GM18867 (cell line): ENCODE measurements at regions not wholly inside any gene's neighbourhood (a gene's known extent, or its start where the extent isn't known, plus 50 kb on each side); places are given as distances from the start of the nearest gene placed in this dataset.

Source experiments
- ATAC-seq: cut with Tn5 transposase; IDR thresholded peaks from one replicate; pipeline ENCODE4 v1.9.1; 2021; ENCODE audit warnings: mild to moderate bottlenecking, moderate library complexity; ENCODE audit not compliant: unreplicated experiment

- ATAC-seq, result no peak
Observed at GRCh38 chr2:153043385-153043784, 325.0 kb downstream of the ARL6IP6 start.

GRCh38 chr2:153028626-153029025, 310.2 kb downstream of the ARL6IP6 start:
- ATAC-seq, result no peak

GRCh38 chr2:153027533-153027932, 309.1 kb downstream of the ARL6IP6 start:
- ATAC-seq, result no peak

- ATAC-seq, result no peak
Observed at GRCh38 chr2:153020201-153020600, 301.8 kb downstream of the ARL6IP6 start.

- ATAC-seq, result peak; percentile 36
Observed at GRCh38 chr2:153005071-153005730, 286.8 kb downstream of the ARL6IP6 start.

GRCh38 chr2:153004627-153005026, 286.2 kb downstream of the ARL6IP6 start:
- ATAC-seq, result peak; percentile 62

- ATAC-seq, result no peak
Observed at GRCh38 chr2:152974146-152974545, 255.7 kb downstream of the ARL6IP6 start.

GRCh38 chr2:152971685-152972084, 253.3 kb downstream of the ARL6IP6 start:
- no peak for ATAC-seq

GRCh38 chr2:152962446-152962845, 244.0 kb downstream of the ARL6IP6 start:
- ATAC-seq, result no peak

- ATAC-seq, result no peak
Observed at GRCh38 chr2:152961351-152961750, 242.9 kb downstream of the ARL6IP6 start.

GRCh38 chr2:152950126-152950525, 231.7 kb downstream of the ARL6IP6 start:
- ATAC-seq, result no peak

- no peak for ATAC-seq
Observed at GRCh38 chr2:152944099-152944498, 225.7 kb downstream of the ARL6IP6 start.

GRCh38 chr2:152942940-152943440, 224.6 kb downstream of the ARL6IP6 start:
- ATAC-seq, result no peak

GRCh38 chr2:152930501-152930900, 212.1 kb downstream of the ARL6IP6 start:
- no peak for ATAC-seq

- ATAC-seq, result no peak
Observed at GRCh38 chr2:152929628-152930027, 211.2 kb downstream of the ARL6IP6 start.

- peak; percentile 90 for ATAC-seq
Observed at GRCh38 chr2:152925547-152926448, 207.4 kb downstream of the ARL6IP6 start.

- no peak for ATAC-seq
Observed at GRCh38 chr2:152924722-152925121, 206.3 kb downstream of the ARL6IP6 start.

GRCh38 chr2:152924219-152924618, 205.8 kb downstream of the ARL6IP6 start:
- ATAC-seq, result no peak

GRCh38 chr2:152920846-152921245, 202.4 kb downstream of the ARL6IP6 start:
- ATAC-seq, result no peak

- no peak for ATAC-seq
Observed at GRCh38 chr2:152910970-152911369, 192.6 kb downstream of the ARL6IP6 start.

GRCh38 chr2:152907046-152907445, 188.6 kb downstream of the ARL6IP6 start:
- ATAC-seq, result no peak

- ATAC-seq, result no peak
Observed at GRCh38 chr2:152894051-152894450, 175.6 kb downstream of the ARL6IP6 start.
